ENCODE measurements at regions not wholly inside any gene's neighbourhood (a gene's known extent, or its start where the extent isn't known, plus 50 kb on each side); places are given as distances from the start of the nearest gene placed in this dataset.
"Not testable (repeated sequence)": the region's sequence is repeated elsewhere in the genome, so short reads cannot be mapped to it uniquely, and the experiment has no call there.

DNA sequence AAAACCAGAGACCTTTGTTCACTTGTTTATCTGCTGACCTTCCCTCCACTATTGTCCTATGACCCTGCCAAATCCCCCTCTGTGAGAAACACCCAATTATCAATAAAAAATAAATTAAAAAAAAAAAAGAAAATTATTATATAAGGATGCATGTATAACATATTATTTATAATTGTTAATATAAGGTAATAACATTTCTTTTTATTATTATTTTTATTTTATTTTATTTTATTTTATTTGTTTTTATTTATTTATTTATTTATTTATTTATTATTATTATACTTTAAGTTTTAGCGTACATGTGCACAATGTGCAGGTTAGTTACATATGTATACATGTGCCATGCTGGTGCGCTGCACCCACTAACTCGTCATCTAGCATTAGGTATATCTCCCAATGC is 672.9 kb upstream of the IMPG1 start:
- DNase-seq; H3K36me3 ChIP-seq (ENCODE audit: insufficient read depth, low read length); CTCF ChIA-PET; H3K4me3 Mint-ChIP-seq; POLR2A ChIA-PET; H3K4me1 Mint-ChIP-seq; H3K9me3 ChIP-seq (ENCODE audit: low read length); H3K27me3 ChIP-seq (ENCODE audit: insufficient read depth, low read length, poor library complexity, severe bottlenecking); H3K36me3 Mint-ChIP-seq; H3K27ac ChIP-seq (ENCODE audit: low read depth, low read length); H3K27ac Mint-ChIP-seq; H3K4me3 ChIP-seq (ENCODE audit: low read length); H3K27me3 Mint-ChIP-seq; H3K4me1 ChIP-seq (ENCODE audit: insufficient read depth, low read length): not testable (repeated sequence)
- peaks cover 1 to 20% (median 7%) of the 10 kb centered on the region in 5 donors for H3K9me3 Mint-ChIP-seq

- POLR2A ChIA-PET; H3K27ac ChIP-seq (ENCODE audit: low read depth, low read length); H3K36me3 ChIP-seq (ENCODE audit: insufficient read depth, low read length); H3K27me3 Mint-ChIP-seq; CTCF ChIA-PET; H3K4me3 Mint-ChIP-seq; H3K9me3 ChIP-seq (ENCODE audit: low read length); H3K27me3 ChIP-seq (ENCODE audit: insufficient read depth, low read length, poor library complexity, severe bottlenecking); DNase-seq; H3K4me1 Mint-ChIP-seq; H3K4me1 ChIP-seq (ENCODE audit: insufficient read depth, low read length); H3K27ac Mint-ChIP-seq; H3K4me3 ChIP-seq (ENCODE audit: low read length); H3K36me3 Mint-ChIP-seq: not testable (repeated sequence)
- H3K9me3 Mint-ChIP-seq, result peaks cover 0 to 22% (median 2%) of the 10 kb centered on the region in 5 donors
Observed at GRCh38 chr6:76744151-76744720, 671.8 kb upstream of the IMPG1 start.

- peaks cover 0 to 22% (median 2%) of the 10 kb centered on the region in 5 donors for H3K9me3 Mint-ChIP-seq
- H3K4me1 Mint-ChIP-seq, result no peaks in the 10 kb centered on the region
- Histone ChIP-seq H3K36me3 (ENCODE audit: insufficient read depth, low read length) (no peaks in the 10 kb centered on the region), H3K9me3 (ENCODE audit: low read length) (no peaks in the 10 kb centered on the region), H3K27me3 (ENCODE audit: insufficient read depth, low read length, poor library complexity, severe bottlenecking) (no peaks in the 10 kb centered on the region), H3K27ac (ENCODE audit: low read depth, low read length) (no peak overlapping the region), H3K4me3 (ENCODE audit: low read length) (no peak overlapping the region), H3K4me1 (ENCODE audit: insufficient read depth, low read length) (no peaks in the 10 kb centered on the region)
- no peak for DNase-seq
- POLR2A ChIA-PET, result no interaction called here
- no peaks in the 10 kb centered on the region for H3K36me3 Mint-ChIP-seq
- CTCF ChIA-PET, result no interaction called here
- H3K4me3 Mint-ChIP-seq, result no peak overlapping the region
- no peaks in the 10 kb centered on the region for H3K27me3 Mint-ChIP-seq
- no peak overlapping the region for H3K27ac Mint-ChIP-seq
Observed at GRCh38 chr6:76742919-76743318, 670.5 kb upstream of the IMPG1 start.

- no peaks in the 10 kb centered on the region for H3K27me3 ChIP-seq (ENCODE audit: insufficient read depth, low read length, poor library complexity, severe bottlenecking)
- H3K36me3 ChIP-seq (ENCODE audit: insufficient read depth, low read length), result no peaks in the 10 kb centered on the region
- no peak overlapping the region for H3K27ac Mint-ChIP-seq
- CTCF ChIA-PET, result no interaction called here
- H3K36me3 Mint-ChIP-seq, result no peaks in the 10 kb centered on the region
- H3K9me3 Mint-ChIP-seq, result no peaks in the 10 kb centered on the region
- no peak overlapping the region for H3K27ac ChIP-seq (ENCODE audit: low read depth, low read length)
- H3K27me3 Mint-ChIP-seq, result no peaks in the 10 kb centered on the region
- DNase-seq, result no peak
- H3K4me3 ChIP-seq (ENCODE audit: low read length), result no peak overlapping the region
- no peaks in the 10 kb centered on the region for H3K4me1 Mint-ChIP-seq
- no peak overlapping the region for H3K4me3 Mint-ChIP-seq
- no peaks in the 10 kb centered on the region for H3K4me1 ChIP-seq (ENCODE audit: insufficient read depth, low read length)
- H3K9me3 ChIP-seq (ENCODE audit: low read length), result no peaks in the 10 kb centered on the region
- POLR2A ChIA-PET, result no interaction called here
Observed at GRCh38 chr6:76719449-76719848, 647.0 kb upstream of the IMPG1 start.

- H3K27ac Mint-ChIP-seq, result no peak overlapping the region
- ChIA-PET POLR2A (no interaction called here), CTCF (no interaction called here)
- H3K4me3 ChIP-seq (ENCODE audit: low read length), result no peak overlapping the region
- H3K9me3 ChIP-seq (ENCODE audit: low read length), result no peaks in the 10 kb centered on the region
- no peaks in the 10 kb centered on the region for H3K27me3 Mint-ChIP-seq
- no peak overlapping the region for H3K4me3 Mint-ChIP-seq
- no peaks in the 10 kb centered on the region for H3K4me1 Mint-ChIP-seq
- no peaks in the 10 kb centered on the region for H3K27me3 ChIP-seq (ENCODE audit: insufficient read depth, low read length, poor library complexity, severe bottlenecking)
- DNase-seq, result no peak
- peaks cover 0 to 8% (median 0%) of the 10 kb centered on the region in 5 donors for H3K9me3 Mint-ChIP-seq
- H3K36me3 ChIP-seq (ENCODE audit: insufficient read depth, low read length), result no peaks in the 10 kb centered on the region
- no peaks in the 10 kb centered on the region for H3K36me3 Mint-ChIP-seq
- no peak overlapping the region for H3K27ac ChIP-seq (ENCODE audit: low read depth, low read length)
- H3K4me1 ChIP-seq (ENCODE audit: insufficient read depth, low read length), result no peaks in the 10 kb centered on the region
Observed at GRCh38 chr6:76708641-76709331, 636.3 kb upstream of the IMPG1 start.

DNA sequence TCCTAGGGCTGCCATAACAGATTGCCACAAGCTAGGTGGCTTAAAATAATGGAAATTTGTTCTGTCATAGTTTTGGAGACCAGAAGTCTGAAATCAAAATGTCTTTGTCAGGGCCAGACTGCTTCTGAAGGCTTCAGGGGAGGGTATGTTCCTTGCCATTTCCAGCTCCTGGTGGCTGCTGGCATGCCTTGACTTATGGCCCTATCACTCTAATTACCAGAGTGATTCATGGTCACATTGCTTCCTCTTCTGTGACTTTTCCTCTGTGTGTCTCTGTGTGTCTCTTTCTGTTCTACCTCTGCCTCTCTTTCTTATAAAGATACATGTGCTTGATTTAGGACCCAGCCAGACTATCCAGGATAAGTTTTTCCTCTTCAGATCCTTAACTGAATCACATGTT is 635.2 kb upstream of the IMPG1 start:
- no peak overlapping the region for H3K4me3 Mint-ChIP-seq
- H3K27me3 ChIP-seq (ENCODE audit: insufficient read depth, low read length, poor library complexity, severe bottlenecking), result no peaks in the 10 kb centered on the region
- no peak overlapping the region for H3K27ac Mint-ChIP-seq
- H3K4me1 ChIP-seq (ENCODE audit: insufficient read depth, low read length), result no peaks in the 10 kb centered on the region
- CTCF ChIA-PET, result no interaction called here
- H3K9me3 Mint-ChIP-seq, result peaks cover 0 to 8% (median 0%) of the 10 kb centered on the region in 5 donors
- no peaks in the 10 kb centered on the region for H3K27me3 Mint-ChIP-seq
- no peaks in the 10 kb centered on the region for H3K36me3 Mint-ChIP-seq
- H3K27ac ChIP-seq (ENCODE audit: low read depth, low read length), result no peak overlapping the region
- no peaks in the 10 kb centered on the region for H3K4me1 Mint-ChIP-seq
- no peaks in the 10 kb centered on the region for H3K9me3 ChIP-seq (ENCODE audit: low read length)
- no peaks in the 10 kb centered on the region for H3K36me3 ChIP-seq (ENCODE audit: insufficient read depth, low read length)
- no peak overlapping the region for H3K4me3 ChIP-seq (ENCODE audit: low read length)
- POLR2A ChIA-PET, result no interaction called here
- DNase-seq, result no peak

DNA sequence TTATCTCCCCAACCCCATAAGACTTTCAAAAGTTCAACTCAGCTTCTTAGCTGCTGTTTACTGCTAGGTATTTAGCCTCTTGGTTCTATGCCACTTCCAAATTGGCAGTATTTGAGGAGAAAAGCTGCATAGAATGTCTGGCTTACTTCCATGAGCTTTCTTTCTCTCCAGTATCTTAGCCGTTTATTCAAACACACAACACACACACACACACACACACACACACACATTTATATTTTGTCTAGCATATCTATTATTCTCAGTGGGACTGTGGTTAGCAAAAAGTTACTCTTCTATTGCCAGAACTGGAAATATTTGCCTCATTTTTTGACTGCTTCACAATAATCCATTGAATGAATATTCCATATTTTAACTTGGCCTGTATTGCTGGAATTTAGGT is 634.2 kb upstream of the IMPG1 start:
- DNase-seq, result no peak
- no peak overlapping the region for H3K4me3 ChIP-seq (ENCODE audit: low read length)
- H3K27me3 ChIP-seq (ENCODE audit: insufficient read depth, low read length, poor library complexity, severe bottlenecking), result no peaks in the 10 kb centered on the region
- Mint-ChIP-seq H3K9me3 (peaks cover 0 to 4% (median under 1%) of the 10 kb centered on the region in 5 donors), H3K27ac (no peak overlapping the region), H3K36me3 (no peaks in the 10 kb centered on the region), H3K4me1 (no peaks in the 10 kb centered on the region), H3K27me3 (no peaks in the 10 kb centered on the region), H3K4me3 (no peak overlapping the region)
- no peak overlapping the region for H3K27ac ChIP-seq (ENCODE audit: low read depth, low read length)
- POLR2A ChIA-PET, result no interaction called here
- no peaks in the 10 kb centered on the region for H3K4me1 ChIP-seq (ENCODE audit: insufficient read depth, low read length)
- H3K36me3 ChIP-seq (ENCODE audit: insufficient read depth, low read length), result no peaks in the 10 kb centered on the region
- no peaks in the 10 kb centered on the region for H3K9me3 ChIP-seq (ENCODE audit: low read length)
- CTCF ChIA-PET, result no interaction called here

DNA sequence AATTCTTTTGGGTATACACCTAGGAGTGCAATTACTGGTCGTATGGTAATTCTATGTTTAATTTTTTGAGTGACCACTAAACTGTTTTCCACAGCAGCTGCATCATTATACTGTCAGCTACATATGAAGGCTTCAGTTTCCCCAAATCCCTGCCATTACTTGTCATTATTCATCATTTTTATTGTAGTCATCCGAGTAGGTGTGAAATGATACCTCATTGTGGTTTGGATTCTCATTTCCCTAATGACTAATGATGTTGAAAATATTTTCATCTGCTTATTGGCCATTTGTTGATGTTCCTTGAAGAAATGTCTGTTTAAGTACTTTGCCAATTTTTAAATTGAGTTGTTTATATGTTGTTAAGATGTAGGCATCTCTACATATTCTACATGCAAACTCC is 633.6 kb upstream of the IMPG1 start:
- Histone ChIP-seq H3K27me3 (ENCODE audit: insufficient read depth, low read length, poor library complexity, severe bottlenecking) (no peaks in the 10 kb centered on the region), H3K36me3 (ENCODE audit: insufficient read depth, low read length) (no peaks in the 10 kb centered on the region), H3K9me3 (ENCODE audit: low read length) (no peaks in the 10 kb centered on the region), H3K27ac (ENCODE audit: low read depth, low read length) (no peak overlapping the region), H3K4me1 (ENCODE audit: insufficient read depth, low read length) (no peaks in the 10 kb centered on the region), H3K4me3 (ENCODE audit: low read length) (no peak overlapping the region)
- no peaks in the 10 kb centered on the region for H3K4me1 Mint-ChIP-seq
- H3K36me3 Mint-ChIP-seq, result no peaks in the 10 kb centered on the region
- H3K27me3 Mint-ChIP-seq, result no peaks in the 10 kb centered on the region
- H3K4me3 Mint-ChIP-seq, result no peak overlapping the region
- CTCF ChIA-PET, result no interaction called here
- DNase-seq, result no peak
- no peak overlapping the region for H3K27ac Mint-ChIP-seq
- POLR2A ChIA-PET, result no interaction called here
- H3K9me3 Mint-ChIP-seq, result peaks cover 0 to 5% (median 2%) of the 10 kb centered on the region in 5 donors

Data from CD8-positive, alpha-beta memory T cell (primary cell).